Upper lobe of left lung (tissue), 4 donors: ENCODE measurements at regions not wholly inside any gene's neighbourhood (a gene's known extent, or its start where the extent isn't known, plus 50 kb on each side); places are given as distances from the start of the nearest gene placed in this dataset.

Experiments
- CTCF ChIP-seq, 6 experiments: fragments of 450-650 bp in 4 of 6; fragments of 200-600 bp in 2 of 6; sonication (generic) in 2 of 6; IDR thresholded peaks; one replicate each; pipeline ENCODE4 v1.5.1; 2016 to 2019; ENCODE audit warnings: antibody characterized with exemption in 6 of 6
- EP300 ChIP-seq, 4 donors: sonication (generic); formaldehyde crosslinking; IDR thresholded peaks; one replicate each; pipeline ENCODE4 v1.5.1; 2017; ENCODE audit warnings: antibody characterized with exemption in 4 of 4, control low read depth in 2 of 4
- POLR2A ChIP-seq, 4 donors: fragments of 450-650 bp; IDR thresholded peaks; one replicate each; pipeline ENCODE4 v1.5.1; 2016 to 2017; ENCODE audit warnings: antibody characterized with exemption in 4 of 4, mild to moderate bottlenecking in 2 of 4
- POLR2AphosphoS5 ChIP-seq, 2 donors: sonication (generic); formaldehyde crosslinking; IDR thresholded peaks; one replicate each; pipeline ENCODE4 v1.5.1; 2017; ENCODE audit warnings: antibody characterized with exemption in 2 of 2

- TF ChIP-seq POLR2A (IDR thresholded peaks at IDR 0.05) (no peak), CTCF (IDR thresholded peaks at IDR 0.05) (no peak), EP300 (IDR thresholded peaks at IDR 0.05) (no peak), POLR2AphosphoS5 (IDR thresholded peaks at IDR 0.05) (no peak)
Measured at GRCh38 chr15:26023691-26024090, 160.6 kb upstream of the ATP10A start.
